ENCODE measurements at regions not wholly inside any gene's neighbourhood (a gene's known extent, or its start where the extent isn't known, plus 50 kb on each side); places are given as distances from the start of the nearest gene placed in this dataset.

GRCh38 chr20:48380661-48381060 lies 447.1 kb downstream of the PREX1 start:
- TF ChIP-seq AFF4 (CRISPR knock-in tag; IDR thresholded peaks at IDR 0.05; ENCODE audit: borderline replicate concordance), result no peak
- TF ChIP-seq CTCF (IDR thresholded peaks at IDR 0.05), result no peak
- TF ChIP-seq EMX1 (CRISPR knock-in tag; IDR thresholded peaks at IDR 0.05), result no peak
- no peak for TF ChIP-seq ATF3 (CRISPR knock-in tag; conservative IDR thresholded peaks at IDR 0.05)
- no peak for TF ChIP-seq NFATC4 (CRISPR knock-in tag; IDR thresholded peaks at IDR 0.05)
- TF ChIP-seq RELA (CRISPR knock-in tag; IDR thresholded peaks at IDR 0.05; ENCODE audit: borderline replicate concordance), result no peak
